Left forelimb (tissue), 1 donor: ENCODE measurements at regions not wholly inside any gene's neighbourhood (a gene's known extent, or its start where the extent isn't known, plus 50 kb on each side); places are given as distances from the start of the nearest gene placed in this dataset.

Experiments used
- DNase-seq: peaks from one replicate; pipeline ENCODE4 v3.0.0-alpha.2; 2018; ENCODE audit warnings: low spot score

DNA sequence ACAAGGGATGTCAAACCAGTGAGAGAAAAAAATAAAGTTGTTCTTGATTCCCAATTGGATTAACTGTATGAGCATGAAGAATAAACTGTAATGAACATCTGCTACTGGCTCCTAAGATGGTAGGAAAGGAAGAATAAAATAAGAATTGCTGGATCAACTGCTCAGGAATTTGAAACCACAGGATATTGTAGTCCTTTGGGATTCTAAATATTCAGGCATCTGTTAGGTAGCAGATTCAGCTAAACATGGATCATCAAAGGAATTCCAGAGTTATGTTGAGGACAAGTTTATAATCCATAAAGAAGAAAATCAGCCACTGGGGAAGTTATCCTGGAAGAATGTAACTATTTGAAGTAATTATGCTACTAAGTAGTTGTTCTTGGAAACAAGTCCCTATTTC, 65.8 kb downstream of the ISL1 start:
- DNase-seq, result no peak

- no peak for DNase-seq
These were observed 69.3 kb downstream of the ISL1 start for GRCh38 chr5:51452562-51452961.

DNA sequence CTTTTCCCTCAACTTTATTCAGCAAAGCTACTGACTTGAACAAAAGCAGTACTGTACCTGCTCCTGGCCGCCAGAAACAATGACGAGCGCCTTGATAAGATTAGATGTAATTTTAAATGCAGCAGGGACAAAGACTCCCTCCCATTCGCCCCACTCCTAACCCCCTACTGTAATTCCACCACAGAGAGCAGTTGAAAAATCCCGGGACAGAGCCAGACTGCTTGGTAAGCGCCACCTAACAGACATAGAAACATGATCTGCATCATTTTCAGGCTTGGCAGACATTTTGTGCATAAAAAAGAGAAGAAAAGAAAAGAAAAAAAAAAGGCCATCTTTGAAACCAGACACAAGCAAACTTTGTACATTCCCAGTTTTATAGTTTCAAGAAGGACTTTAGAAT, 81.9 kb downstream of the ISL1 start:
- DNase-seq, result no peak

GRCh38 chr5:51466214-51466613, 83.0 kb downstream of the ISL1 start:
- no peak for DNase-seq

- DNase-seq, result no peak
These were observed 84.9 kb downstream of the ISL1 start for GRCh38 chr5:51468196-51468595.

GRCh38 chr5:51471630-51472029, 88.4 kb downstream of the ISL1 start:
- no peak for DNase-seq

- DNase-seq, result no peak
These were observed 89.2 kb downstream of the ISL1 start for GRCh38 chr5:51472472-51472871.

- no peak for DNase-seq
These were observed 92.4 kb downstream of the ISL1 start for GRCh38 chr5:51475628-51476027.

DNA sequence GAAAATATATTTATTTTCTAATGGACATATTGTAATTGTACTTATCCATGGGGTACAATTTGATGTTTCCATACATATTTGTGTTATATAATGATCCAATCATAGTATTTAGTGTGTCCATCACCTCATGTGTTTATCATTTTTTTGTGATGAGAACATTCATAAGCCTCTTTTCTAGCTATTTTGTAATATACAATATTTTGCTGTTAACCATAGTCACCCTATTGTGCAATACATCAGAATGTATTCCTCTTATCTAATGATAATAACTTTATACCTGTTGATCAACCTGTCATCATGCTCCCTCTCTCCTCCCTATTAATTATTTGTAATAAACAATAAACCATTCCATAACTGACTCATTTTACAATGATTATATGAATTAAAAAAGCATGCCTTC, 93.2 kb downstream of the ISL1 start:
- DNase-seq, result no peak

- no peak for DNase-seq
These were observed 96.6 kb downstream of the ISL1 start for GRCh38 chr5:51479840-51480239.

- no peak for DNase-seq
These were observed 101.1 kb downstream of the ISL1 start for GRCh38 chr5:51484326-51484725.

DNA sequence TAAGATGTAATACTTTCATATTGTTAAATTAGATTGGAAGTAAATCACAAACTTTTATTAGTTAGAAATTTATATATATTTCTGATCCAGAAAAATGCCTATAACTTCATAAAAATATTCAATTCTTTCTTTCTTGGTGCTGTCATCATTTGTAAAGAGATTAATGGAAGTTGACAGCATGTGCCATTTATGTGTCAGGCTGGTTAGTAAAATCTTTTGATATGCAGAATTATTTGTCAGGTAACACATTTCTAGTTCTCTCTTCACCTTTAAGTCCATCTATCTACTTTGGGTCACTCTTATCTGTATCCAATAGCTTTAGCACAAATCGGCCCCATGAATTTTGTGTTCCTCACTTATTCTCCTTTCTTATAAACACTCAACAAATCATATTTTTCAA, 102.9 kb downstream of the ISL1 start:
- no peak for DNase-seq

DNA sequence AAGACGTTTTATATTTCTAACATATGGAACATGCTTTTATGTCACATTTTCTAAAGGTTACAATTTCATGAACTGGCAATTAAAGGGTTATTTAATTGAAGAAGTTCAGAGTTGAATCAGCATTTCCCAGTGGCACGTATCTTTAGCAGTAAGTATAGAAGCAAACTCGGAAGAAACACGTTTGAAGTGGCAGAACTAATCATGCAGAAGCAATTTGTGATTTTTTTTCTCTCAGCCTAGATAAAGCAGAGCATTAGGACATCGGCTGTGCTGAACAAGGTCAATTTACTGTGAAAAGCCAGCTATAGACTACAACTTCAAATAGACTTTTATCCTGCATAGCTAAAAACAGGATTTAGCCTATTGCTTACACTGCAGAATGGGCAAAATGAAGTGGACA, 104.7 kb downstream of the ISL1 start:
- DNase-seq, result no peak

DNA sequence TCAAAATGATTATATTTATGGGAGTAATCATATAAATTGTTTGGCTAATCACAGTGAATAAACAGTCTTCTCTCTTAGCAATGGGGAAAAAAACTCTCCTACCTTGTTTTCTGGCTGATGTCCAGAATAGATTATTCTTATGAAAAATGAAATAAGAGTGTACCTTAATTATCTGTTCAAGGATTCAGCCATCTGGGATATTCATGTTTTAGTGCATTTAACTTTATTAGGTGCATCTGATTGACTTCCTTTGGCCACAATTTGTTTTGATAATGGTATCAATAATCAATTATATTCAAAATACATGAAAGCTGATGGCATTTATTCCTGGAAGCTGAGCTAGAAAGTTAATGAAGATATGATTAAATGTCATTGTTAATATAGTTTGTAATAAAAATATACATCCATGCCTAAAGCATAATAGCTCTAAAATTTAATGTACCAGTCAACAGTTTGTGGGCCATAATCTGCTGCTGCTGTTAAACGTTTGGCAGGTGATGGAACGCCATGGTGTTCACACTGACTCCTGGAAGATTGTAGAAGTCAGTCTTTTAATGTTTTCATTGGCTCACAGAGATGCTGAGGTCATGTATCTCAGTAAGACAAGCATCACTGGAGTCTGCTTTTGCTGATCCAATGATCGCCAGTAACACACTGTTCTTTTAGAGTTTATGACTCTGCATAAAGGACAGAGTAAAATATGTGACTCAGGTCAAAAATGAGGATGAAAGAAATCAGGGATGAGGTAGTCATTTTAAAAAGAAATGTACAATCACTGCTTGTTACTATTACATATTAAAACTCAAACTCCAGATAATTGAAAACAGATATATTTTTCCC, 105.8 kb downstream of the ISL1 start:
- no peak for DNase-seq

- DNase-seq, result no peak
These were observed 111.6 kb downstream of the ISL1 start for GRCh38 chr5:51494821-51495220.

DNA sequence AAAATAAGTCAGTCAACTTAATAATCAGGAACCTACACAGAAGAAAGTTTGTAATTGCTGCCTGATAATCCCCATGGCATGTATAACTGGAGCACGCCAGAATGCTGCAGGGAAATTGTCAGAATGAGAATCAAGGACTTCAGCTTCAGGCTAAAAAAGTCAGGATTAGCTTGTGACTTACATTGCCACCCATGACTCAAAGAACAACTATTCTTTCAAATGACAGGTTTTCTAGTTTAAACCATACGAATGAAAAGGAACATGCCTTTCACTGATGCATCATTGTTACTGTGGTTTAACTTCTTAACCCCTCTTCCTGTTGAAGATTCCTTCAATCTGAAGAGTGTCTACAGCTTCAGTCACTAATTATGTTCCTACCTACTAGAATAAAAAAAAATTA, 112.4 kb downstream of the ISL1 start:
- no peak for DNase-seq

- DNase-seq, result no peak
These were observed 134.6 kb downstream of the ISL1 start for GRCh38 chr5:51517838-51518237.

DNA sequence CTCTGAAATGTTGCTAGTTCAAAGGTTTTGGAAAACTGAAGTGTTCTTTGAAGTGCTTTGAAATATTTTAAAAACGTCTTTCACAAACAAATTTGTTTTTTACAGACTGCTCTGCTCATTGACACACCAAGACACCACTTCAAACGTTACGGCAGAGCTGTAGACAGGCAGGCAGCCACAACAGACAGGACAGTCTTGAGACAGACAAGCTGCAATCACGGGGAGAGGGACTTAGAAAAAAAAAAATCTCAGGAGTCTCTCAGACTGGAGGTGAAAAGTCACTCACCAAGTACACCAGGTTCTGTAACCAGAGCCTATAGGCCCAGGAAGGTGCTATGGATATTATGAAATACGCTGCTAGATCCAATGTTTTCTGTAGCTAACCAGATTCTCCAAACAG, 135.4 kb downstream of the ISL1 start:
- no peak for DNase-seq

DNA sequence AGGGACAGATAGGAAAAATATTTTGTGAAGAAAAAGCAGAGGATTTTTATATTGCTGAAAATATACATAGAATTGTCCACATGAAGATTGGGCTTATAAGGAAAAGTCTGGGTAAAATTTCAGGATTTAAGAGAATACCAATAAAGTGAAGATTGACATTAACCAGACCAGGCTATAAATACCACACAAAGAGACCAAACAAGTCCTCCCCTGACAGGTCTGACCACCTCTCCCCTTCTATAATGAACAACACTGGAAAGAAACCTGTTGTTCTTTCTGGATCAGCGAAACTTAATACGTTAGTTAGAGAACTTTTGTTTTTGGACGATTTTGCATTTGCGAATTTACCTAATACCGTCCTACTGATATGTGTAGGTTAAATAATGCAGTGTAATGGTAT, 138.3 kb downstream of the ISL1 start:
- DNase-seq, result no peak

DNA sequence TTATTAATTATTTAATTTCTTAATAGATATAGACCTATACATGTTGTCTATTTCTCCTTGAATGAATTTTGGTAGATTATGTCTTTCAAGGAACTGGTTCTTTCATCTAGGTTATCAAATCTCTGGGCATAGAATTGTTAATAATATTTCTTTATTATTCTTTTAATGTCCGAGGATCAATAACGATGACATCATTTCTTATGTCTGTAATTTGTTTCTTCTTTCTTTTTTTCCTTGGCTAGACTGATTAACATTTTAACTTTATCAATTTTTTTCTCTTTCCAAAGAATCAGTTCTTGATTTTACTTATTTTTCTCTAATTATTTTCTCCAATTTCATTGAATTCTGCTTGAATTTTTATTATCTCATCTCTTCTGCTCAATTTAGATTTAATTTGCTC, 156.0 kb downstream of the ISL1 start:
- DNase-seq, result no peak

DNA sequence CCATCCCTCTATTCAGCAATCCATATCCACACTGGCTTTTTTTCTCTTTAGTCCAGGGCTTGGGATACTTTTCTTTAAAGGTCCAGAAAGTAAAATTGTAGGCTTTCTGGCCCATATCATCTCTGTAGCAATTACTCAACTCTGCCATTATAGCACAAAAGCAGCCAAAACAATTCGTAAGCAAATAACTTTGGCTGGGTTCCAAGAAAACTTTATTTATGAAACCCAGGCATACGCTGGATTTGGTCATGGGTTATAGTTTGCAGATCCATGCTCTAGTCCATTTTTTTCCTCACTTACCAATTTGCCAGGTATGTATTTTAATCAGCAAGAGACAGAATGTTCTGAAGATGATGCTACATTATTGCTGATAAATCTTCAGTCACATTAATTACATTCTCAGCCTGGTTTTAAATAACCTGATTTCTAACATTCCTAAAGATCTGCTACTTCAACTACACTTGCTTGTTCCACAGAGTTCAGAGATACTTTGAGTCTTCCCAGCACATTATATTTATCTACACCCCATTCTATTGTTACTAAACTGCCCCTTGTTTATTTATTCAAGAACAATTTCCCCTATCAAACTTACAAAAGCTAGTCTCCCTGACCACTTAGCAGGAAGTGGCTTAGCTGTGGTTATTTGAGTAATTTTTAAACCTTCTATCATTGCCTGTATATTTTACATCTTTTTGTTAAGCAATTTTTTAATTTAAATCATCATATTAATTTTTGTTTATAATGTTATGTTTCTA, 161.0 kb downstream of the ISL1 start:
- DNase-seq, result no peak

DNA sequence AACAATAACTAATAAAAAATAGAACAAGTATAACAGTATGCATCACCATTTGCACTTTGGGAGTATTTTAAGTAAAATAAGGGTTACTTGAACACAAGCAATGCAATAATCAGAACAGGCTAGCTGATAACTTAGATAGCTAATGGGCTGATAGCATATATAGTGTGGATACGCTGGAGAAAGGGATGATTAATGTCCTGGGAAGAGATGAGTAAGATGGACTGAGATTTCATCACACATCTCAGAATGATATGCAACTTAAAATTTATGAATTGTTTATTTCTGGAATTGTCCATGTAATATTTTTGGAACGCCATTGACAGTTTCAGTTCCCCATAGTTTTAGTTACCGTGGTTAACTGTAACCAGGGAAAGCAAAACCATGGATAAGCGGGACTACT, 173.6 kb downstream of the ISL1 start:
- no peak for DNase-seq

GRCh38 chr5:51558682-51559081, 175.4 kb downstream of the ISL1 start:
- no peak for DNase-seq

GRCh38 chr5:51559339-51559738, 176.1 kb downstream of the ISL1 start:
- no peak for DNase-seq
